DOHH2 (cell line): ENCODE measurements at regions not wholly inside any gene's neighbourhood (a gene's known extent, or its start where the extent isn't known, plus 50 kb on each side); places are given as distances from the start of the nearest gene placed in this dataset.

Experiments used
- H3F3A ChIP-seq: fragments of 200-600 bp; sonication (generic), shearing (Covaris generic); 2 replicates; pipeline ENCODE4 v1.6.0; 2016; ENCODE audit warnings: antibody characterized with exemption, mild to moderate bottlenecking; ENCODE audit not compliant: control insufficient read depth, insufficient read depth
- H3K27ac ChIP-seq: fragments of 200-600 bp; sonication (generic); 2 replicates; pipeline ENCODE4 v1.5.1; 2014; ENCODE audit warnings: low read depth, mild to moderate bottlenecking, low read length, moderate library complexity
- H3K27me3 ChIP-seq: fragments of 200-600 bp; sonication (generic); 2 replicates; pipeline ENCODE4 v1.6.1; 2014; ENCODE audit warnings: mild to moderate bottlenecking, low read length, mixed read lengths; ENCODE audit not compliant: control insufficient read depth
- H3K36me3 ChIP-seq: fragments of 200-600 bp; sonication (generic); 2 replicates; pipeline ENCODE4 v1.6.1; 2014; ENCODE audit warnings: mild to moderate bottlenecking, low read length, moderate library complexity, mixed read lengths; ENCODE audit not compliant: control insufficient read depth
- H3K4me1 ChIP-seq: fragments of 200-600 bp; sonication (generic); 2 replicates; pipeline ENCODE4 v1.6.1; 2014; ENCODE audit warnings: mild to moderate bottlenecking, low read length, mixed read lengths; ENCODE audit not compliant: control insufficient read depth
- H3K4me2 ChIP-seq: fragments of 200-600 bp; sonication (generic); 2 replicates; pipeline ENCODE4 v1.6.0; 2014; ENCODE audit warnings: mild to moderate bottlenecking, low read length, moderate library complexity
- H3K4me3 ChIP-seq: fragments of 200-600 bp; sonication (generic); 2 replicates; pipeline ENCODE4 v1.5.1; 2014; ENCODE audit warnings: mild to moderate bottlenecking, low read length, mixed read lengths
- H3K79me2 ChIP-seq: fragments of 200-600 bp; sonication (generic); 2 replicates; pipeline ENCODE4 v1.6.1; 2014; ENCODE audit warnings: mild to moderate bottlenecking, low read length, mixed read lengths; ENCODE audit not compliant: control insufficient read depth
- H3K9me2 ChIP-seq: fragments of 200-600 bp; sonication (generic); replicated peaks from 2 replicates; pipeline ENCODE4 v1.6.1; 2014; ENCODE audit warnings: mild to moderate bottlenecking, low read length, mixed read lengths; ENCODE audit not compliant: control insufficient read depth
- H3K9me3 ChIP-seq: fragments of 200-600 bp; sonication (generic); 2 replicates; pipeline ENCODE4 v1.6.1; 2014; ENCODE audit warnings: antibody characterized with exemption, low read length, mixed read lengths; ENCODE audit not compliant: control insufficient read depth, insufficient read depth
- H4K20me1 ChIP-seq: fragments of 200-600 bp; sonication (generic); 2 replicates; pipeline ENCODE4 v1.6.0; 2014; ENCODE audit warnings: low read depth, mild to moderate bottlenecking, antibody characterized with exemption, low read length, moderate library complexity; ENCODE audit not compliant: control insufficient read depth, insufficient read depth
- CTCF ChIP-seq: fragments of 200-600 bp; sonication (generic); IDR thresholded peaks from one replicate; pipeline ENCODE4 v1.5.1; 2014; ENCODE audit warnings: antibody characterized with exemption, mild to moderate bottlenecking, low read depth, low read length; ENCODE audit not compliant: poor library complexity, severe bottlenecking
- EZH2phosphoT487 ChIP-seq: fragments of 200-600 bp; sonication (generic); IDR thresholded peaks from 2 replicates; pipeline ENCODE4 v1.6.1; 2017; ENCODE audit warnings: borderline replicate concordance, mild to moderate bottlenecking, antibody characterized with exemption, low read length, moderate library complexity, mixed read lengths

GRCh38 chr3:118396491-118396890 is 638.2 kb downstream of the IGSF11 start:
- Histone ChIP-seq H3K9me2 (no peaks in the 10 kb centered on the region), H3F3A (no peaks in the 10 kb centered on the region), H3K4me3 (no peak overlapping the region), H3K36me3 (no peaks in the 10 kb centered on the region), H3K4me2 (no peak overlapping the region), H3K79me2 (no peaks in the 10 kb centered on the region), H3K27ac (no peak overlapping the region), H3K4me1 (no peaks in the 10 kb centered on the region), H3K27me3 (no peaks in the 10 kb centered on the region), H4K20me1 (no peaks in the 10 kb centered on the region), H3K9me3 (no peaks in the 10 kb centered on the region)
- TF ChIP-seq EZH2phosphoT487 (no peak), CTCF (no peak)

- Histone ChIP-seq H3K4me2 (no peak overlapping the region), H3K4me3 (no peak overlapping the region), H3K9me3 (no peaks in the 10 kb centered on the region), H3K36me3 (no peaks in the 10 kb centered on the region), H3K27me3 (no peaks in the 10 kb centered on the region), H3F3A (no peaks in the 10 kb centered on the region), H3K9me2 (no peaks in the 10 kb centered on the region), H3K79me2 (no peaks in the 10 kb centered on the region), H4K20me1 (no peaks in the 10 kb centered on the region), H3K27ac (no peak overlapping the region), H3K4me1 (no peaks in the 10 kb centered on the region)
- TF ChIP-seq CTCF (no peak), EZH2phosphoT487 (no peak)
Observed at GRCh38 chr3:118400086-118400485, 634.6 kb downstream of the IGSF11 start.

GRCh38 chr3:118400886-118401285 is 633.8 kb downstream of the IGSF11 start:
- Histone ChIP-seq H3K27ac (no peak overlapping the region), H3K9me2 (no peaks in the 10 kb centered on the region), H3F3A (no peaks in the 10 kb centered on the region), H3K9me3 (no peaks in the 10 kb centered on the region), H3K4me1 (no peaks in the 10 kb centered on the region), H3K79me2 (no peaks in the 10 kb centered on the region), H3K36me3 (no peaks in the 10 kb centered on the region), H3K4me3 (no peak overlapping the region), H3K4me2 (no peak overlapping the region), H4K20me1 (no peaks in the 10 kb centered on the region), H3K27me3 (no peaks in the 10 kb centered on the region)
- no peak for TF ChIP-seq CTCF

- H3K36me3 ChIP-seq: no peaks in the 10 kb centered on the region
- H3K4me2 ChIP-seq: no peak overlapping the region
- H3K27me3 ChIP-seq: no peaks in the 10 kb centered on the region
- H3K4me3 ChIP-seq: no peak overlapping the region
- H3K79me2 ChIP-seq: no peaks in the 10 kb centered on the region
- H3F3A ChIP-seq: no peaks in the 10 kb centered on the region
- H3K9me3 ChIP-seq: no peaks in the 10 kb centered on the region
- H3K4me1 ChIP-seq: no peaks in the 10 kb centered on the region
- no peaks in the 10 kb centered on the region for H4K20me1 ChIP-seq
- no peak overlapping the region for H3K27ac ChIP-seq
- TF ChIP-seq CTCF: no peak
- TF ChIP-seq EZH2phosphoT487: no peak
- H3K9me2 ChIP-seq: no peaks in the 10 kb centered on the region
Observed at GRCh38 chr3:118401887-118402286, 632.8 kb downstream of the IGSF11 start.
